Endodermal cell (in vitro differentiated cells): ENCODE measurements at regions not wholly inside any gene's neighbourhood (a gene's known extent, or its start where the extent isn't known, plus 50 kb on each side); places are given as distances from the start of the nearest gene placed in this dataset.

ENCODE experiments used
- DNase-seq: peaks from one replicate; pipeline ENCODE4 v3.0.0-alpha.2; 2017
- H3K27ac ChIP-seq: 2 replicates; pipeline ENCODE4 v1.5.1; 2013; ENCODE audit warnings: mild to moderate bottlenecking, low read depth, low read length, moderate library complexity
- H3K27me3 ChIP-seq: 2 replicates; pipeline ENCODE4 v1.6.1; 2013; ENCODE audit warnings: mild to moderate bottlenecking, low read length, moderate library complexity; ENCODE audit not compliant: insufficient read depth, control insufficient read depth, poor library complexity, severe bottlenecking
- H3K36me3 ChIP-seq: 2 replicates; pipeline ENCODE4 v1.7.0; 2013; ENCODE audit warnings: mild to moderate bottlenecking, low read length, moderate library complexity; ENCODE audit not compliant: control insufficient read depth, insufficient read depth
- H3K4me1 ChIP-seq: one replicate; pipeline ENCODE4 v1.7.0; 2013; ENCODE audit warnings: low read length; ENCODE audit not compliant: control insufficient read depth, insufficient read depth
- H3K4me3 ChIP-seq: 2 replicates; pipeline ENCODE4 v1.5.1; 2013; ENCODE audit warnings: mild to moderate bottlenecking, low read length, moderate library complexity
- H3K9ac ChIP-seq: 2 replicates; pipeline ENCODE4 v1.6.1; 2013; ENCODE audit warnings: mild to moderate bottlenecking, low read length, moderate library complexity; ENCODE audit not compliant: poor library complexity, severe bottlenecking; ENCODE audit errors: extremely low read depth
- H3K9me3 ChIP-seq: 2 replicates; pipeline ENCODE4 v1.6.1; 2013; ENCODE audit warnings: mild to moderate bottlenecking, low read length, moderate library complexity; ENCODE audit not compliant: control insufficient read depth
- H3K27ac Mint-ChIP-seq: 2 replicates; pipeline ENCODE4 v1.8.0; 2020; ENCODE audit warnings: mixed read lengths
- H3K27me3 Mint-ChIP-seq: 2 replicates; pipeline ENCODE4 v1.8.0; 2021; ENCODE audit warnings: mild to moderate bottlenecking, mixed read lengths; ENCODE audit not compliant: insufficient read depth
- H3K36me3 Mint-ChIP-seq: 2 replicates; pipeline ENCODE4 v1.8.0; 2020; ENCODE audit warnings: low read depth, mixed read lengths
- H3K4me1 Mint-ChIP-seq: 2 replicates; pipeline ENCODE4 v1.8.0; 2020; ENCODE audit warnings: mixed read lengths
- H3K4me3 Mint-ChIP-seq: 2 replicates; pipeline ENCODE4 v1.8.0; 2020; ENCODE audit warnings: mild to moderate bottlenecking, moderate library complexity, mixed read lengths
- H3K9me3 Mint-ChIP-seq: 2 replicates; pipeline ENCODE4 v1.8.0; 2020; ENCODE audit warnings: mild to moderate bottlenecking, mixed read lengths
- CTCF ChIP-seq: fragments of 200-600 bp; sonication (generic); conservative IDR thresholded peaks from 2 replicates; pipeline ENCODE4 v1.5.0; 2021; ENCODE audit warnings: antibody characterized with exemption, mild to moderate bottlenecking
- WGBS, 2 experiments: methylation state at CpG; one replicate each; pipeline versions ENCODE4 v1.1.5 to v1.1.7; 2013; ENCODE audit warnings: missing lambda C conversion rate in 2 of 2, mixed read lengths in 1 of 2; ENCODE audit not compliant: insufficient coverage in 1 of 2, insufficient read length in 1 of 2; 5-methylcytosine and 5-hydroxymethylcytosine counted together

GRCh38 chr20:12395353-12395752 is 477.7 kb downstream of the BTBD3 start:
- no peak for TF ChIP-seq CTCF
- Histone ChIP-seq H3K9ac (no peak overlapping the region), H3K36me3 (no peaks in the 10 kb centered on the region), H3K4me3 (no peak overlapping the region), H3K9me3 (no peaks in the 10 kb centered on the region), H3K27ac (no peak overlapping the region), H3K4me1 (peaks cover 9% of the 10 kb centered on the region), H3K27me3 (no peaks in the 10 kb centered on the region)
- no peak overlapping the region for H3K4me3 Mint-ChIP-seq
- H3K36me3 Mint-ChIP-seq: no peaks in the 10 kb centered on the region
- H3K4me1 Mint-ChIP-seq: peaks cover 4% of the 10 kb centered on the region
- no peak overlapping the region for H3K27ac Mint-ChIP-seq
- H3K27me3 Mint-ChIP-seq: no peaks in the 10 kb centered on the region
- DNase-seq: no peak
- H3K9me3 Mint-ChIP-seq: no peaks in the 10 kb centered on the region
- 89 to 100% methylated on average over 1 to 3 of the region's 3 CpGs for whole genome bisulfite sequencing, 2 experiments

- H3K36me3 ChIP-seq: no peaks in the 10 kb centered on the region
- H3K9ac ChIP-seq: no peak overlapping the region
- TF ChIP-seq CTCF: no peak
- no peaks in the 10 kb centered on the region for H3K27me3 ChIP-seq
- no peak overlapping the region for H3K27ac Mint-ChIP-seq
- no peak overlapping the region for H3K4me3 ChIP-seq
- H3K27ac ChIP-seq: no peak overlapping the region
- no peaks in the 10 kb centered on the region for H3K27me3 Mint-ChIP-seq
- H3K4me1 ChIP-seq: peaks cover 9% of the 10 kb centered on the region
- WGBS, 2 experiments: 92% methylated on average over 2 of the region's 2 CpGs; no CpG with 5 or more reads in 1 of the 2 experiments
- H3K9me3 ChIP-seq: no peaks in the 10 kb centered on the region
- no peaks in the 10 kb centered on the region for H3K9me3 Mint-ChIP-seq
- H3K36me3 Mint-ChIP-seq: no peaks in the 10 kb centered on the region
- no peak for DNase-seq
- H3K4me3 Mint-ChIP-seq: no peak overlapping the region
- H3K4me1 Mint-ChIP-seq: peaks cover 4% of the 10 kb centered on the region
Observed at GRCh38 chr20:12395760-12396159, 478.1 kb downstream of the BTBD3 start.

GRCh38 chr20:12399110-12399836 is 481.6 kb downstream of the BTBD3 start:
- Mint-ChIP-seq H3K27me3 (no peaks in the 10 kb centered on the region), H3K36me3 (peaks cover 6% of the 10 kb centered on the region), H3K4me3 (no peak overlapping the region), H3K9me3 (peaks cover 16% of the 10 kb centered on the region), H3K4me1 (peaks cover under 1% of the 10 kb centered on the region), H3K27ac (no peak overlapping the region)
- Histone ChIP-seq H3K9me3 (peaks cover 16% of the 10 kb centered on the region), H3K4me1 (peaks cover 9% of the 10 kb centered on the region), H3K9ac (no peak overlapping the region), H3K27me3 (no peaks in the 10 kb centered on the region), H3K4me3 (no peak overlapping the region), H3K27ac (no peak overlapping the region), H3K36me3 (no peaks in the 10 kb centered on the region)
- WGBS, 2 experiments: 87 to 90% methylated on average over 2 to 4 of the region's 4 CpGs
- DNase-seq: no peak
- no peak for TF ChIP-seq CTCF
